Occipital lobe (tissue), 1 donor: ENCODE measurements at regions not wholly inside any gene's neighbourhood (a gene's known extent, or its start where the extent isn't known, plus 50 kb on each side); places are given as distances from the start of the nearest gene placed in this dataset.

ENCODE experiments used
- DNase-seq: peaks from one replicate; lab custom pipeline; 2025; lab: John Stamatoyannopoulos, UW

DNA sequence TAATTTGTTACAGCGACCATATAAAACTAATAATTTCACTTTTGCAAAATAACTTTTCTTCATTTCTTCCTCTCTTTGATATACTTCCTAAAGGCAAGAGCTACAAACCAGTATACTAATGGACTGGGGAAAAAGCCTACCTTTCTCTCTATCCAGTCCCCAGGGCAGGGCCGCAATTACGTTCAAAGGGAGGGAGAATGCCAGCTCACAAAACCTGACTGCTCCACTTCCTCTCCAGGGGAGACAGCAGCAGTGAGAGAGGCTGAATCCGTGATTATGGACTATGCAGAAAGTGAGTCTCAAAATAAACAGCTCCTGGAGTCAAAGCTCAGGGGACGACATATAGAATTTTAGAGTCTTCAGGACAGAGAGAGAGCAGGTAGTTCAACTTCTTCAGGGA lies 126.9 kb upstream of the HES1 start:
- DNase-seq: no peak

DNA sequence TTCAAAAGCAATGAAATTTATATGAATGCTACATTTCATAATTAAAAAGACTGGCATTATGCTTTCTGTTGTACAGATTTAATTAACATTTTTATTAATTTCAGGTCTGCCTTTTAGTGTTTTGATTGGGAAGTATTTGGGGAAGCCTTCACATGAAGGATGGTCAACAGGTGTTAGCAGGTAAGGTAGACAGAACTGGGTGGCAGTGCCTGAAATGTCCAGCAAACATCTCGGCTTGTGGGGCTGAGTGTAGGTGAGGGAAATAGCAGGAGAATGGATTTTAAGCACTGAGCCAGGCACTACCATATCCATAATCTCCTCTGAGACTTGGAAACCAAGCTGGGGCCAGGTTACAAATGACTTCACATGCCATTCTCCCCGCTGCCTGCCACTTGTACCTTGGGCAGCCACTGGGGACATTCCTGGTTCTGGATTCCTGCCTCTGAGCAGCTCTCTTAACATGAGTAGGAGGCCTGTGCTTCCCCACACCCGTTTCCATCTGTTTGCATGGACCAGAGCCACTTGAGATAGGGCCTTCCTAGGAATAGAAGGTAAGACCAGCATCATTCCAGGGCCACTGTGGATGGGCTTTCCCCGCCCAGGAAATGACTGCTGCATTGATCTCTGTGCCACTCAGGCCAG lies 125.9 kb upstream of the HES1 start:
- DNase-seq: no peak

DNA sequence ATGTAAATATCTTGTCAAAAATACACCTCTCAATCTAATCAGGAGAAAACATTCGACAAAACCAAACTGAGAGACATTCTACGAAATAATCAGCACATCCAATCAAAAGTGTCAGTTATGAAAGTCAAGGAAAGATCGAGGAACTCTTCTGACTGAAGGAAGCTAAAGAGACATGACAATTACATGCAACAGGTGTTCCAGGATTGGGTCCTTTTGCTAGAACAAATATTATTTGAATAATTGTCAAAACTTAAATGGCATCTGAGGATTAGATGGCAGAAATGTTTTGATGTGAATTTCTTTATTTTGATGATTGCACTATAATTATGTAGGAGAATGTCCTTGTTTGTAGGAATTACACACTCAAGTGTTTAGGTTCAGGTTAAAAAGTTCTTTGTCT lies 124.1 kb upstream of the HES1 start:
- DNase-seq: no peak

DNA sequence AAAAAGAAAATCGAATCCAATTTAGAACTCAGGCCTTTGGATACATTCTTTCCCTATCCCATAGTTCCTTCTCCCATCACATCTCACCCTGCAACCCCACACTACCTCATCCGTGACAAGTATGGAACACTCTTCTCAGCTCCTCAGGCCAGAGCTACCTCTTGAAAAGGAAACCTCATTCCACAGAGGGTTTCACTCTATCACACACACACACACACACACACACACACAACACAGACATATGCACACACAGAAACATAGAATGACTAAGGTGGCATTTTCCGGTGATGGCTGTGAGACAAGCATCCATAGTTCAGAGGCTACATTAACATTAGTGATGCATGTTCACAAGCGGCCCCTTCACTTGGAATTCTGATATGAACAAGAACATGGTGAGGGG lies 122.0 kb upstream of the HES1 start:
- no peak for DNase-seq

DNA sequence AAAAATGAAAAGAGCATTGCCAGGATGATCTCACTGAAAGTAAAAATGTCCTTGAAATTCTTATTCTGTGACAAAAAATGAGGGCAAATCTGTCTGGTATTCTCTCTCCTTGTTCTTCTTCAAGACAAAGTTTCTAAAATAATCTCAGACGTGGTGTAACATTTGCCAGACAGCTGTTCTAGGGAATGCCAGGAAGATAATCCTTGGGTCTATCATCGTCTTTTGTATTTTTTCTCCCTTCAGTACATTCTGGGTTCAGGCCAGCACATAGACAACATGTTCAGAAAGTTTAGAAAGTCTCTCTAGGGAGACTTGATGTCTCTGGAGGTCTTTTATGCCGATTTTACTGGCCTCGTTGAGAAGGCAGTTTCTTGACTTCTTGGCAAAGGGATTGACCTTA lies 121.2 kb upstream of the HES1 start:
- no peak for DNase-seq

DNA sequence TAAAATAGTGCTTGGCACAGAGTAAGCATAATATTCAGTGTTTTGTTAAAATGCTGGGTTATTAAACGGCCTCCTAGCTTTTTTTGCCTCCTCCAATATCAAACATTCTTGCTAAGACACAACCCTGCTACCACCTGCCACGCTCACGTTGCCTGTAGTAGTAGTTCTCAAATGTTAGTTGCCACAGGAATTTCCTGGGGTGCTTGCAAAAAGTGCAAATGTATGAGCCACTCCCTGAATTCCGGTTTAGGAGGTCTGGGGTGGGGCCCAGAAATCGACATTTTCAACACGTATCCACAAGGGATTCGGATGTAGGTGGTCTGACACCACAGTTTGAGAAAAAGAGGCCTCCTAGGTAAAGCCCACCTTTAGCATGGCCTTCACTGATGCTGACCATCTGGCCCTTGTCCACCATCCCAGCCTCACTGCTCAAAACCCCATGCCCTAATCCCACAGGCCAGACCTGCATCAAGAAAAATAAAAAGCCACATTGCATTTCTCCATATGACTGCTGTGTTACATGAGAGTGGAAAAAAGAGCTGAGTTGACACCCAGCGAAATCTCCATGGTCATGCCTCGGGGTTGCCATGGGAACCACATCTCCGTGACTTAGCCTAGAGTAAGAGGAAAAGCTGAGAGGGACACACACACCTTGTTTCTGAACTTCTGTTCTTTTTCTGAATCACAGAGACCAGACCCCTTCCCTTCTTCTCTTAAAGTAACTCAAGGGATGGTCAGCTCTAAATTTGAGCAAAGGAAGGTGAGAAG lies 116.4 kb upstream of the HES1 start:
- no peak for DNase-seq

DNA sequence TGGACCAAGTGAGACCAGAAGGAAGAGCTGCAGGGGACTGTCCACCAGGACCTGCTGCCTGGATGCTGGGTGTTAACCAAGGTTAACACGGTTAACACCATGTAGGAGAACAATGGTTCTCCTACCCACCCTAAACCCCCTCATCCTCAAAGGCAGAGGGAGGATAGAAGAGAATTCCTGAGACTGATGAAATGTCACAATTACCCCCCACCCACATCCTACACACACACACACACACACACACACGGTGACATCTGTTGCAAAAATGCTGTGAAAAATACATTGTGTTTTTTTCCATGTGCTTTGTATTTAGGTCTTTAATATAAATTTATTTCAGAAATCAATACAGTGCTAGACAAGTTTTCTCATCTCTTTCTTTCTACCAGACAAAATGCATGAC lies 113.9 kb upstream of the HES1 start:
- no peak for DNase-seq

DNA sequence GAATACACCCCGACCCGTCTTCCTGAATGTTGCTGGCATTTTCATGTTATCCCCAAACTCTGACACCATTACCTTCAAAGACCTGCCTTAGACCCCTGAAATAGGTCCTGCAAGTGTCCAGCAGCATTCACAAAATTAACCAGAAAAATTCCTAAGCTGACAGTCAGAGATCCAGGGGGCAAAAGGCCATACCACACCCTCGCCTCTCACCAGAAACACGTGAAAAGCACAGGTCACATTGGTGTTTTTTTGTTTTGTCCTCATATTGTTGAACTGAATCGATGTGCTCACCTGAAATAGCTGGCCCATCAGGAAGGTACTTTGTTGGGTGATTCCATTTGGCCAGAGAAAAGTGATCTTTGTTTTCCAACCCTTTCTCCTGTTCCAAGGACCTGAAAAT lies 113.1 kb upstream of the HES1 start:
- no peak for DNase-seq

DNA sequence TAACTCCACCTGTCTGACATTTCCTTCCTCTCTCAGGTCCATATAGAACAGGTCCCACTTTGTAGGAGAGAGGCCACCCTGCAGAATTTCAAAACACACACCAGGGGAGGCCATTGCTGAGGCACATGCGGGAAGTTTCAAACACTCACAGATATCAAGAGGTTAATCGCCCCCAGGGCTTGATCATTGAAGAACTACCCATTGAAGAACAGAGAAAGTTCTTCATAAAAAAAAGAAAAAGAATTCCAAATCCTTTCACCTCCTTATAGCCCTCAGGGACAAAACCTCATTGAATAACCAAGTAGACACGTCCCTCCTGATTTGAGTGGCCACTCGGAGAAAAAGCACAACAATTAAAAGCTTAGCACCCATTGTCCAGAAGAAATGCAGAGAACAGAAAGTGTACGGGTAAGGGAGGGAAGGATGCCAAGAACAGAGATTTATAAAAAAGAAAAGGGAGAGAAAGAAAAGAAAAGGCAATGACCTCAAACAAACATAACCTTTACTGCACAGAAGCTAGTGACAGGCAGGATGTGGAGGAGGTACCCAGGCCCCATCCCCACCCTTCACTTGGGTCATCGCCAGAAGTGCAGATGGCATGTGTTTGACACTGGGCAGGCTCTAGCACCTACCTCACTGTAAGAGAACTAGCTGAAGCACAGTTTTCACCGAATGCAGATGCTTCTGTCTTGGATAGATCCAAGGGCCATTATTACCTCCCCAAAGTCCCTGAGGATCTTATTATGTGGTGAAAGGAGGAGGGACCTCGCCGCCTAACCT lies 112.3 kb upstream of the HES1 start:
- no peak for DNase-seq

DNA sequence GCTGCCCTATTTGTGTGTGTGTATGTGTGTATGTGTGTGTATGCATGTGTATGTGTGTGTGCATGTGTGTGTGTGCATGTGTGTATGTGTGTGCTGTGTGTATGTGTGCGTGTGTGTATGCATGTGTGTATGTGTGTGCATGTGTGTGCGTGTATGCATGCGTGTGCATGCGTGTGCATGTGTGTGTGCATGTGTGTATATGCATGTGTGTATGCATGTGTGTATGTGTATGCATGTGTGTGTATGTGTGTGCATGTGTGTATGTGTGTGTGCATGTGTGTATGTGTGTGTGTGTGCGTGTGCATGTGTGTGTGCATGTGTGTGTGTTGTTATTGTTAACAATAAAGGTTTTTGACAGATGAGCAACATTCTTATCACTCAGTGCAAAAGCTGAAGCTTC lies 110.8 kb upstream of the HES1 start:
- no peak for DNase-seq

DNA sequence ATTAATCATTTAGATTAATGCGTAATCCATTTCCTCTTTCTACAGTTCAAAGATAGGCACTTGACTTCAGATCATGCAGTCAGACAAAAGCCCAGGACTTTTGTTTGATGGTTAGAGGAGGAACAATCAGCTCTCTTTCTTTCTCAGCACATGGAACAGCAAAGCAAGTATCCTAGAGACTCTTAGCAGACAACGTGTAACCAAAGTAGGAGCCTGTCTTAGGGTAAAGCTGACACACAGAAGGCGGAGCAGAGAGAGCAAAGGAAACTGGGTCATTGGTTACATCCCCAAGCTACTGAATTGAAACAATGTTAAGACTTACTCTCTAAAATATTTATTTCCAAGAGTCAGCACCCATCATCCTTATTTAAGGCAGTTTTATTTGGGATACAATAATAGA lies 110.0 kb upstream of the HES1 start:
- DNase-seq: no peak

DNA sequence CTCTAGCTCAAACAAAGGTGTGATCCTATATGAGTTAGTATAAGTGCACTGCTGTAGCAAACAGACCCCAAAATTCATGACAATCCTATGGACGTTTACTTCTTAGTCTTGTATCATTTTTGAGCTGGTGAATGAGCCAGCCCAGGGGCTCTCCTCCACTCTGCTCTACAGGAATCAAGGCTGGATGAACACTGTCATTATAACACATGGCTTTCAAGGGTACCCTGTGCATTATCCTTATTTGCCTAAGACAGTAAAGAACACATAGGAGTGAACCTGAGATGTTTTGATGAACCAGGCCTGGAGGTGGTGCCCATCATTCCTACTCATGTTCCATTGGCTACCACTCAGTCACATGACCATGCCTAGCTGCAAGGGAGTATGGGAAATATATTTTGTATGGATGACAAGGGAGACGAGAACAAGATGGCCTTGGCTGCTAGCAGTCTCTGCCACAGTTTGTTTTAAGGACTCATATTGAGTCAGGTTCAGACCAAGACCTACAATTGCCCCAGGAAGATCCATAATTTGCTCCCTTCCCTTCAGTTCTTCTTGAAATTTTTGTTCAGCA lies 107.4 kb upstream of the HES1 start:
- no peak for DNase-seq

DNA sequence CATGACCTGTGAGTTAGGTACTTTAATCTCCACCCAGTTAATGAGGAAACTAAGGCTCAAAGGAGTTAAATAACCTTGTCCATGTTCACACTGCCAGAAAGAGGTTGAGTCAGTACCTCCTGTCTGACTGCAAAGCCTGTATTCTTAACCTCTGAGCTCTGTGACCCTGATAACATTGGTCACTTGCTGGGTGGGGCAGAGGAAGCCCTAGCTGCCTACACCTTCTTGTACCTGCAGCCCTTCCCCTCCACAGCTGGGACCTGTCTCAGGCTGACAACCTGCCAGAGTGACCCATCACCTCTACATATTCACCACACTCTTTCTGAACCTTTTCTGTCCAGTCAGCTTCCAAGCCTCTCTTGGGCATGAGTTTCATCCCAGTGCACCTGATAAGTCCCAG lies 106.1 kb upstream of the HES1 start:
- DNase-seq: no peak

DNA sequence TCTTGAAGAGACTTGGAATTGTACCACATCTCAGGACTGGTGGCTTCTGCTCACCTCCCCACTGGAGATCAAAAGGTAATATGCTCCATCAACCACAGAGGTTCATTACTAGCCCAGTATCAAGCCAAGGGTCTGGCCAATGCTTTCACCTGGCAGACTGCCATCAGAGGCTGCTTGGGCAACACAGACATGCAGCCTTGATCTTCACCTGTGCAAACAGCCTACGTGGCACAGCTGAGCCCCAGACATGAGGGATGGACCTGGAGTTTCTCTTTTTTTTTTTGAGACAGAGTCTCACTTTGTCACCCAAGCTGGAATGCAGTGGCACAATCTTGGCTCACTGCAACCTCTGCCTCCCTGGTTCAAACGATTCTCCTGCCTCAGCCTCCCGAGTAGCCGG lies 105.6 kb upstream of the HES1 start:
- no peak for DNase-seq

DNA sequence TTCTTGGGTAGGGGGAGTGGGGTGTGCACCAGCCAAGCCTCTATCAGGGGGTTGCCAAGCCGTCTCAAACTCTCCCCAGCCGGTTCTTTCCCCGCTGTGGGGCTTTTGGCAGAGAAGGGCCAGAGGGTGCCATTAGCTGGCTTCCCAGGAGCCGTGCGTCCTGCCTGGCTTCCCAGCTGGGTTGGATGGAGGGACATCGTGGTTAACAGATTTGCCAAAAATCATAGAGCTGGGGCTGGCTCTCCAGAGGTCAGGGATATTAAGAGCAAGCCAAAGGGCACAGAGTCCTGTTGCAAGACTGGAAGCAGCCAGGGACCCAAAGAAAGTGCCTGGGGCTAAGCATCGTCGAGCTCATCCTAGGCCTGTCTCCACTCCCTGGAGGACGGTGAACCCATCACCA lies 104.6 kb upstream of the HES1 start:
- DNase-seq: no peak

DNA sequence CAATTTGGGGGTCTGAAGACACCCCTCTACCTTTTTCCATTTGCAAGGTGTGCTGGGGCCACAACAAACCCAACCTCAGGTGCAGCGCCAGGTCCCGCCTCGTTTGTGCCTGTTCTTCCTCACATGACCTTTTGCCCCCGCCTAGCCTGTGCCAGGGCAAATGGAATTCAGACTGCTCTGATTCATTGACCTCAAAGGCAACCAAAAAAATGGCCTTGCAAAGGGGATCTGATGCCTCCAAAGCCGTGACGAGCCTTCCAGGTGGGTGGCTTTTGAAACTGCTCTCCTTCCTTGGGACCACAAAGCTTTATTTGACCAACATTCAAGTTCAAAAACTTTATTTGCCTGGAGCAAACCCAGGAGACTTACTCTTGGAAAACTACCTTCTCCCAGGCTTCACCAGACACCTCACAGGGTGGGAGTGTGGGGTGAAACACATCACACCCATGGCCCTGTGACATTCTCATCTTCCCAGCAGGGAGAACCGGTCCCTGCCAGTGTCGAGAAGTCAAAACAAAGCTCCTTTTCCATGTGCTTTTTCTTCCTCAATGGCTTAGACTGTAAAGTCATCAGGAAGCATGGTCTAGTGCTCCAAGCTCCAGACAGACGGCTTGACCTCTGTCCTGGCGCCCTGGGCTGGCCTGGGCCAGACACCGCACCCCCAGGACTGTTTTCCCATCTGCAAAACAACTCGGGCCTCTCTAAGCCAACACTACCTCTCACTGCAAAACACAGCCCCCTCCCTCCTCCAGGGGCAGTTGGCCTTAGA lies 103.9 kb upstream of the HES1 start:
- no peak for DNase-seq

DNA sequence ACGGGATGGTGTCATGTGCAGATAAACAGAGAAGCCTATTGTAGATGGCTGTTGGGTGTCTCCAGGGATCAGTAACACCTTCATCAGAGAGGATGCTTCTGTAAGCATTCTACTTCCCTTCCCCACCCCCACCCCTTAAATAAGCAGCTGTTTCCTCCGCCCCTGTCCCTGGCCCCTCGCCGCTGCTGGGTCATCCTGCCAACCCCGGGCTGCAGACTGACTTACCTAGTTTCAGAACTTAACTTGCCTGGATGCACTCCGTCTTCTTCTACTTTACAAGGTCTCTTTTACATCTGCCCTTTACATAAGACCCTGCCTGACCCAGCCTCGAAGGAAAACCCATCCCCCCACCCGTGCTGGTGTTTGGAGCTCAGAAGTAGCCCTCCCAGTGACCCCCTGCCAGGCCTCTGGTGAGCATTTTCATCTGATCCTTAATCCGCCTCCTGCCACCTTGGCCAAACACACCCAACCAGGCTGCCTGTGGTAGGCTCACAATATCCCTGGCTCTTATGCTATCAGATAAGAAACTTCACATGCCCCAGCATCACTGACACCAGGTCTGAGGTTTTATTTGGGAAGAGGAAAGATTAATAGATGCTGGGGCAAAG lies 103.0 kb upstream of the HES1 start:
- no peak for DNase-seq

DNA sequence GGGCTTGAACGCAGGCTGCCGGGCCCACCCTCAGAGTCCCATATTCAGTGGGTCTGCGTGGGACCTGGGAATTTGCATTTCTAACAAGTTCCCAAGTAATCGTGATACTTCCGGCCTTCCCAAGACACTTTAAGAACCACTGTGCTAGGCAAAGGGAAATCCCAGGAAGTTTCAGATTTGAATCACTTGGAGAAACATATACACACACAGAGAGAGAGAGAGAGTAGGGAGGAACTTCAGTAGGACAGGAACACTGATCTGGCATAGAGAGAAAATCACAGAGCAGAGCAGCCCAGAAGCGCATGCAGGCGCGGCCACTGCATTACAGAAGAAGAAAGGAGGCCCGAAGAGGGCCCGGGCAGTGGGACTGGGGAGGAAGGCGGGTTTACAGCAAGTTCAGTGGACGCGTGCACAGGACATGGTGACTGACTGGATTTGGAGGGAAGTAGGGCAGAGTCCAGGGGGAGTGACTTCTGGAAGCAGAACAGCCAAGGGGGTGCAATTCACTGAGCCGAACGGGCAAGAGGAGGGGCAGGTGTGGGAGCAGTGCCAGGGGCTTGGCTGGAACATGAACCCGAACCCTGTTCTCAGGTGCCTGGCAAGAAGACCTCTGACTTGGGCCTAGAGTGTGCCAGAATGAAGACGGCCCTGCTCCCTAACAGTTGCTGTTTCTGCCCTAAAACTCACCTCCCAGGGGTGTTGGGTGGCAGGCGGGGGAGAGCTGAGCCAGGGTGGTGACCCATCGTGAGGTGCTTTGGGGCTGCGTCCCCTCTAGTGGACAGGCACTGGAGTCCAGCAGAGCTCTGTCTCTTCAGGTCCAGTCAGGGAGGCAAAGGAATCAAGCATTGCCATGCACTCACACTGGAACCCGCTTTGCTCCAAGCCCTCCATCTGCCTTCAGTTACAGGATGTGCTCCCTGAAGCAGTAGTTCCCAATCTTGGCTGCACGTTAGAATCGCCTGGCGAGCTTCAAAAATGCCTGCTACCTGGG lies 101.3 kb upstream of the HES1 start:
- no peak for DNase-seq

DNA sequence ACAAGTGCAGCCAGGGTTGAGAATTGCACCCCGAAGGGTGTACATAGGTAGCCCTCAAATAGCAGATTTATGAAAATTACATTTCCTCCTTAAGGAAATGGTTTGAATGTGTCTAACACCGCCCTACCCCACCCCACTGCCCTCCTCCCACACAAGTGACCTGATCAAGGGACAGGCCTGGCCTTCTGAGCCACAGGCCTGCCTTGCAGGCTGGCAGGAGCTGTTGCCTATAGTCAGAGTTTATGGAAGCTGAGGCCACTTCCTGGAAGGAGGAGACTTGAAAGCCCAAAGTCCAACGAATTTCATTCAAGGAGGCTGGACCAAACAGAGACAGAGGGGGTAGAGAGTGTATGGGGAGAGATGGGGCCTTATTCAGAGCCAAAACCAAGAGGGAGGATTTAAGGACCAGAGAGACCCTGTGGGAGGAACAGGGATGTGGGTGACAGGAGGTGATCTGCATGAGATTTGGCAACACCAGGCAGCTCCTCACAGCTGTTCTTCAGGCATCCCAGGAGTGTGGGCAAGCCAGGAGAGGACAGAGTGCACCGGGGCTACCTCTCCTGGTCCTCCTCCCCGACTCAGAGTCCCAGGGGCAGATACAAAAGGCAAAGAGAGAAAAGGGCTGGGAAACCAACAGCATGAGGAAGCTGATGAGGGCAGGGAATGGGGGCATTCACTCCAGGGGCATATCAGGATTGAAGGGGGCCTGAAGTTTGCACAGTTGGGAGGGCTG lies 100.4 kb upstream of the HES1 start:
- DNase-seq: no peak
